ENCODE measurements at regions not wholly inside any gene's neighbourhood (a gene's known extent, or its start where the extent isn't known, plus 50 kb on each side); places are given as distances from the start of the nearest gene placed in this dataset.

DNA sequence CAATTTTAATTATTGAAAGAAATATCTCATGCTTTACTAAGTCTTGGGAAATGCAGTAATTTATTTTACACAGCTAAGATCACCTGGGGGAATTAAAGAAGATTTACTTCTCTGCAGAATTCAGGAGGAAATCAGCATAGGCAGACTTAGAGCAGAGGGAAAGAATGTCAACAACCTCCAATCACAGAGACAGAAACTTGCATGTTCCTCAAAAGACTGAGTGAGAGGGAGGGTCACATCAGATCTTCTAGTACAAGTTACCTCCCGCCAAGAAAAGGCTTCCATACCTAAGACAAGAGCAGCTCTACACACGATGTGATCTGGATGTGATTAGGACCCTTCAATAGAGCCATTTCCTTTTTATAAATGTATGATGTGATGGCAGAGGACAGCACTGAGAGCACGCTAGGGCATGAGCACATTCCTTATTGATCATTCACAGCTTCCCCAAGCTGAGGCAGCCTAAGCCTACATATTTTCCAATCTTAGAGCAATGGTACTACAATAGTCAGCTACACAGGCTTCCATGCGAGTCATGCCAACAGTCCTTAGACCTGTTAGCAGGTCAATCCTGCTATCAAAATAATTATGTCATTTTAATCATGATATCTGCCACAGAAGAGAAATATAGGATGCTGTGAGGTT lies 403.3 kb downstream of the ETNK1 start:
- Histone ChIP-seq H3F3A (ENCODE audit: insufficient read depth) (no peaks in the 10 kb centered on the region), H3K9ac (no peak overlapping the region), H3K4me3 (no peak overlapping the region), H3K36me3 (ENCODE audit: low read depth) (no peaks in the 10 kb centered on the region), H3K27me3 (replicated peaks; ENCODE audit: insufficient read depth) (no peaks in the 10 kb centered on the region), H3K4me1 (ENCODE audit: insufficient read depth) (no peaks in the 10 kb centered on the region), H3K9me3 (ENCODE audit: low read depth) (no peaks in the 10 kb centered on the region), H4K20me1 (ENCODE audit: insufficient read depth) (no peaks in the 10 kb centered on the region), H3K4me2 (ENCODE audit: unreplicated experiment) (no peak overlapping the region), H2AFZ (no peak overlapping the region), H3K9me2 (ENCODE audit: insufficient read depth) (no peaks in the 10 kb centered on the region), H3K79me2 (ENCODE audit: insufficient read depth) (no peaks in the 10 kb centered on the region), H3K27ac (no peak overlapping the region)
- no peak for DNase-seq
- in situ Hi-C loops (cut with MboI): no loop called here
- 2 to 6% methylated on average over 4 of the region's 4 CpGs for WGBS, 2 experiments (ENCODE audit: low coverage in 1 of 2, low lambda C conversion rate in 2 of 2, missing lambda C conversion rate in 2 of 2)
- TF ChIP-seq EZH2 (IDR thresholded peaks at IDR 0.05; ENCODE audit: insufficient read depth, poor library complexity, severe bottlenecking) (no peak), EZH2phosphoT487 (IDR thresholded peaks at IDR 0.05; ENCODE audit: insufficient read depth, low read depth) (no peak)

DNA sequence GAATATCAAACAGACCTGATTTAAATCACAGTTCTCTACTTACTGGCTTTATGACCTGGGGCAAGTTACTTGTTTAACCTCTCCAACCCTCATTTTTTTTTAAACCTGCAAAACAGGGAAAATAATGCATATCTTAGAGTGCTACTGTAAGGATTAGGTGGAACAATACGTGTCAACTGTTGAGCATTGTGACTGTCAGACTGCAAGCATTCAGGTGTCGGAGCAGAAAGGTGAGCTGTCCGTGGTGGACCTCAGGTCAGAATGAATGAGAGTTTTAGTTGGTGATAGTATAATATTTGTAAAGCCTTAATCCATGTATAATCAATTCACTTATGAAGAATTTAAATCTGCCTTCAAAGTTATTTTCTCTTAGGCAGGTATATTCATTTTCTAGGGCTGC lies 404.2 kb downstream of the ETNK1 start:
- no peak for TF ChIP-seq EZH2phosphoT487 (IDR thresholded peaks at IDR 0.05; ENCODE audit: insufficient read depth, low read depth)
- Histone ChIP-seq H3K4me2 (ENCODE audit: unreplicated experiment) (no peak overlapping the region), H3K27ac (no peak overlapping the region), H3K27me3 (replicated peaks; ENCODE audit: insufficient read depth) (no peaks in the 10 kb centered on the region), H3F3A (ENCODE audit: insufficient read depth) (no peaks in the 10 kb centered on the region), H3K9me2 (ENCODE audit: insufficient read depth) (no peaks in the 10 kb centered on the region), H3K4me3 (no peak overlapping the region), H3K4me1 (ENCODE audit: insufficient read depth) (no peaks in the 10 kb centered on the region), H4K20me1 (ENCODE audit: insufficient read depth) (no peaks in the 10 kb centered on the region), H3K9me3 (ENCODE audit: low read depth) (no peaks in the 10 kb centered on the region), H3K36me3 (ENCODE audit: low read depth) (no peaks in the 10 kb centered on the region), H2AFZ (no peak overlapping the region), H3K9ac (no peak overlapping the region), H3K79me2 (ENCODE audit: insufficient read depth) (no peaks in the 10 kb centered on the region)
- in situ Hi-C loops (cut with MboI): no loop called here
- 55 to 57% methylated on average over 3 of the region's 3 CpGs for WGBS, 2 experiments (ENCODE audit: low coverage in 1 of 2, low lambda C conversion rate in 2 of 2, missing lambda C conversion rate in 2 of 2)
- DNase-seq: no peak

DNA sequence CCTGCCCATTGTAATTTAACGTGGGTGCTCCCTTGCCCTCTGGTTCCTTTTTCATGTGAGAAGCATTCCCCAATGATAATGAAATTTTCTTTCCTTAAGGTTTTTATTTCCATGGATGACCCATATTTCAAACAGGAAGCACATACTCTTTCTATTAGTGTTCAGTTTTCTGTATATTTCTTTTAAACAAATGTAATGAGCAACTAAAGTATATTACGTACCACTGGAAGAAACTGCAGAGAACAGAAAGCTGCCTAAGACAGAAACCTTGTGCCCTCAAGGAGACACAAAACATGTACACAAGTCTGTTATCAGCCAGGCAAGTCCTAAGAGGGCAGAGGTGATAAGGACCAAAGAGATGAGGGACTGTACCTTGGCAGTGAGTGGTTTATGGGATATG lies 414.9 kb downstream of the ETNK1 start:
- H3K27me3 ChIP-seq (replicated peaks; ENCODE audit: insufficient read depth): no peaks in the 10 kb centered on the region
- no peaks in the 10 kb centered on the region; the same call in 1 of the 2 replicates for H3K9me2 ChIP-seq (ENCODE audit: insufficient read depth)
- H3K4me2 ChIP-seq (ENCODE audit: unreplicated experiment): no peak overlapping the region
- no peaks in the 10 kb centered on the region for H3K9me3 ChIP-seq (ENCODE audit: low read depth)
- H3K4me3 ChIP-seq: no peak overlapping the region
- no peak overlapping the region for H3K9ac ChIP-seq
- H3K79me2 ChIP-seq (ENCODE audit: insufficient read depth): no peaks in the 10 kb centered on the region
- TF ChIP-seq EZH2phosphoT487 (IDR thresholded peaks at IDR 0.05; ENCODE audit: insufficient read depth, low read depth) (no peak), EZH2 (IDR thresholded peaks at IDR 0.05; ENCODE audit: insufficient read depth, poor library complexity, severe bottlenecking) (no peak)
- no peak for DNase-seq
- H3K36me3 ChIP-seq (ENCODE audit: low read depth): no peaks in the 10 kb centered on the region
- WGBS, 2 experiments (ENCODE audit: low coverage in 1 of 2, low lambda C conversion rate in 2 of 2, missing lambda C conversion rate in 2 of 2): 19 to 24% methylated on average over 2 of the region's 2 CpGs
- no peak overlapping the region for H3K27ac ChIP-seq
- no peaks in the 10 kb centered on the region for H3F3A ChIP-seq (ENCODE audit: insufficient read depth)
- no peaks in the 10 kb centered on the region for H3K4me1 ChIP-seq (ENCODE audit: insufficient read depth)
- H4K20me1 ChIP-seq (ENCODE audit: insufficient read depth): no peaks in the 10 kb centered on the region
- no peak overlapping the region for H2AFZ ChIP-seq
- in situ Hi-C loops (cut with MboI): no loop called here

DNA sequence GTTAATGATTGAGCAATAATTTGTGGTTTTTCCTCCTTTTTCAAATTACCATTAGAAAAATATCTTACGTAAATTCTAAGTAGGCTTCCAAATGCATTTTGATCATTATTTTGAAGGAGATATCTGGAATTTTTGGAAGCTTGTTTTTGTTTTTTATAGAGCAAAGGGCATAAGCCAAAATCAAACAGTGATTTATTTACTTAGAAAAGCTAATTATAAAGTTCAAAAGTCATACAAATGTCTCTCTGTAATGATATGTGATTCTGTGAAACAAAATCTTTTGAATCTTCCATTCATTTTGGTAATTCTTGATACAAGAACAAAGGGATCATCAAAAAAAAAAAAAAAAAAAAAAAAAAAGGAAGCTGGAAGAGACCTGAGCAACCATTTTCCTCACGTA lies 416.8 kb downstream of the ETNK1 start:
- Histone ChIP-seq H3K9me2 (ENCODE audit: insufficient read depth) (no peaks in the 10 kb centered on the region; the same call in 1 of the 2 replicates), H3K9me3 (ENCODE audit: low read depth) (no peaks in the 10 kb centered on the region), H3K4me2 (ENCODE audit: unreplicated experiment) (no peak overlapping the region), H4K20me1 (ENCODE audit: insufficient read depth) (no peaks in the 10 kb centered on the region), H3K27me3 (replicated peaks; ENCODE audit: insufficient read depth) (no peaks in the 10 kb centered on the region), H3K4me3 (no peak overlapping the region), H3F3A (ENCODE audit: insufficient read depth) (no peaks in the 10 kb centered on the region), H3K9ac (no peak overlapping the region), H3K4me1 (ENCODE audit: insufficient read depth) (no peaks in the 10 kb centered on the region), H3K79me2 (ENCODE audit: insufficient read depth) (no peaks in the 10 kb centered on the region), H2AFZ (no peak overlapping the region), H3K36me3 (ENCODE audit: low read depth) (no peaks in the 10 kb centered on the region), H3K27ac (no peak overlapping the region)
- WGBS, 2 experiments (ENCODE audit: low coverage in 1 of 2, low lambda C conversion rate in 2 of 2, missing lambda C conversion rate in 2 of 2): 62 to 74% methylated on average over 2 of the region's 2 CpGs
- in situ Hi-C loops (cut with MboI): no loop called here
- TF ChIP-seq EZH2 (IDR thresholded peaks at IDR 0.05; ENCODE audit: insufficient read depth, poor library complexity, severe bottlenecking): no peak
- no peak for TF ChIP-seq EZH2phosphoT487 (IDR thresholded peaks at IDR 0.05; ENCODE audit: insufficient read depth, low read depth)
- DNase-seq: no peak

DNA sequence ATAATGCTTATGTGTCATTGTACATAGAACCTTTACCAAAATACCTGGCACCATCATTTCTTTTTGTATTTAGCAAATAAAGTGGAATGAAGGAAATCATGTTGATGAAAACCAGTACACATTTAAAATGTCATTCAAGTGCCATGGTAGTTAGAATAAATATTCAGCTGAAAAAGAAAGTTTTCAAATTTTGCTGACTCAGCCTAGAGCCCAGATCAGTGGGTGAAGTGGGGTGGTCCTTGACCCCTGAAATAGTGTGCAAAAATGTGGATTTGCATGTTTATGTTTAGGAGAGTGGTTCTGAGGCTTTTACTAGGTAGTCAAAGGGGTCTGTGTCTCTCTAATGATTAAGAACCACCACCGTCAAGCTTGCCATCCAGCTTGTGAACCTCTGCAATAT lies 418.7 kb downstream of the ETNK1 start:
- TF ChIP-seq EZH2phosphoT487 (IDR thresholded peaks at IDR 0.05; ENCODE audit: insufficient read depth, low read depth): no peak
- no peak for TF ChIP-seq EZH2 (IDR thresholded peaks at IDR 0.05; ENCODE audit: insufficient read depth, poor library complexity, severe bottlenecking)
- 50 to 53% methylated on average over 1 of the region's 1 CpG for WGBS, 2 experiments (ENCODE audit: low coverage in 1 of 2, low lambda C conversion rate in 2 of 2, missing lambda C conversion rate in 2 of 2)

More for the DNA sequence above, 418.7 kb downstream of the ETNK1 start:
- Histone ChIP-seq H3K9ac (no peak overlapping the region), H3K4me3 (no peak overlapping the region), H3K4me2 (ENCODE audit: unreplicated experiment) (no peak overlapping the region), H3K4me1 (ENCODE audit: insufficient read depth) (no peaks in the 10 kb centered on the region), H3K27me3 (replicated peaks; ENCODE audit: insufficient read depth) (no peaks in the 10 kb centered on the region), H3F3A (ENCODE audit: insufficient read depth) (no peaks in the 10 kb centered on the region), H4K20me1 (ENCODE audit: insufficient read depth) (no peaks in the 10 kb centered on the region), H3K9me3 (ENCODE audit: low read depth) (no peaks in the 10 kb centered on the region), H3K36me3 (ENCODE audit: low read depth) (no peaks in the 10 kb centered on the region), H3K79me2 (ENCODE audit: insufficient read depth) (no peaks in the 10 kb centered on the region), H2AFZ (no peak overlapping the region), H3K27ac (no peak overlapping the region), H3K9me2 (ENCODE audit: insufficient read depth) (no peaks in the 10 kb centered on the region; the same call in 1 of the 2 replicates)
- no peak for DNase-seq
- in situ Hi-C loops (cut with MboI): no loop called here

Data from GM23248 (cell line).